WTC11 (cell line): ENCODE measurements at regions not wholly inside any gene's neighbourhood (a gene's known extent, or its start where the extent isn't known, plus 50 kb on each side); places are given as distances from the start of the nearest gene placed in this dataset.

Experiments
- ATAC-seq: fragments of 200-7000 bp; cut with Tn5 transposase; 2 replicates; pipeline ENCODE4 v1.10.0; 2021; ENCODE audit warnings: mild to moderate bottlenecking, moderate library complexity
- CTCF ChIA-PET: fragments of 300-600 bp; sonication (Branson Sonifier 250); formaldehyde crosslinking; loops from one replicate; lab custom pipeline; 2021; ENCODE audit warnings: antibody characterized with exemption; lab: Charles Lee
- POLR2A ChIA-PET: fragments of 350-600 bp; sonication (Branson Sonifier 250); formaldehyde crosslinking; loops from one replicate; lab custom pipeline; 2021; ENCODE audit warnings: antibody characterized with exemption; lab: Charles Lee
- DNase-seq: peaks from one replicate; pipeline ENCODE4 v3.0.0; 2021; ENCODE audit warnings: low spot score
- H3K27ac Mint-ChIP-seq: 2 replicates; pipeline ENCODE4 v1.8.0; 2021; ENCODE audit warnings: mixed read lengths
- H3K27me3 Mint-ChIP-seq: 2 replicates; pipeline ENCODE4 v1.8.0; 2021; ENCODE audit warnings: low read depth, mild to moderate bottlenecking, moderate library complexity, mixed read lengths
- H3K36me3 Mint-ChIP-seq: 2 replicates; pipeline ENCODE4 v1.8.0; 2021; ENCODE audit warnings: mixed read lengths
- H3K4me1 Mint-ChIP-seq: 2 replicates; pipeline ENCODE4 v1.8.0; 2022; ENCODE audit warnings: mixed read lengths
- H3K4me3 Mint-ChIP-seq: 2 replicates; pipeline ENCODE4 v1.8.0; 2021; ENCODE audit warnings: mild to moderate bottlenecking, moderate library complexity, mixed read lengths
- H3K9me3 Mint-ChIP-seq: 2 replicates; pipeline ENCODE4 v1.8.0; 2021; ENCODE audit warnings: mixed read lengths
- AR ChIP-seq: fragments of 250-450 bp; sonication (Bioruptor Pico); IDR thresholded peaks from 2 replicates; pipeline ENCODE4 v1.9.0; 2021; ENCODE audit warnings: mild to moderate bottlenecking
- CDX4 ChIP-seq: fragments of 250-450 bp; sonication (Bioruptor Pico); IDR thresholded peaks from 2 replicates; pipeline ENCODE4 v1.9.0; 2021; ENCODE audit warnings: moderate library complexity, mild to moderate bottlenecking, inconsistent platforms, borderline replicate concordance
- EMX1 ChIP-seq: fragments of 250-450 bp; sonication (Bioruptor Pico); IDR thresholded peaks from 2 replicates; pipeline ENCODE4 v1.8.0; 2021; ENCODE audit warnings: mild to moderate bottlenecking
- HMGA2 ChIP-seq: fragments of 250-450 bp; sonication (Bioruptor Pico); IDR thresholded peaks from 2 replicates; pipeline ENCODE4 v1.4.0; 2021; ENCODE audit warnings: mild to moderate bottlenecking, moderate library complexity
- NR2C2 ChIP-seq: sonication (generic); formaldehyde crosslinking; IDR thresholded peaks from 2 replicates; pipeline ENCODE4 v1.8.0; 2022; ENCODE audit warnings: mild to moderate bottlenecking, missing genetic modification reagents
- USF1 ChIP-seq: sonication (generic); formaldehyde crosslinking; IDR thresholded peaks from 2 replicates; pipeline ENCODE4 v1.8.0; 2022; ENCODE audit warnings: mild to moderate bottlenecking, missing genetic modification reagents
- ZNF263 ChIP-seq: sonication (generic); formaldehyde crosslinking; IDR thresholded peaks from 2 replicates; pipeline ENCODE4 v1.8.1; 2022; ENCODE audit warnings: low read depth, mild to moderate bottlenecking, moderate library complexity, missing genetic modification reagents
- ZNF671 ChIP-seq: fragments of 250-450 bp; sonication (Bioruptor Pico); IDR thresholded peaks from 2 replicates; pipeline ENCODE4 v1.8.0; 2021; ENCODE audit warnings: mild to moderate bottlenecking
- TF ChIP-seq, protein P1 (sequence below): sonication (generic); formaldehyde crosslinking; IDR thresholded peaks from 2 replicates; pipeline ENCODE4 v1.8.1; 2022; ENCODE audit warnings: low read depth, missing genetic modification reagents, borderline replicate concordance
- TF ChIP-seq, protein P2 (sequence below): sonication (generic); formaldehyde crosslinking; IDR thresholded peaks from 2 replicates; pipeline ENCODE4 v1.8.0; 2023; ENCODE audit warnings: missing genetic modification reagents
- TF ChIP-seq, protein P3 (sequence below): sonication (generic); formaldehyde crosslinking; conservative IDR thresholded peaks from 2 replicates; pipeline ENCODE4 v1.8.1; 2023; ENCODE audit warnings: mild to moderate bottlenecking, low read depth, missing genetic modification reagents, moderate library complexity
- TF ChIP-seq, protein P4 (sequence below): sonication (generic); formaldehyde crosslinking; IDR thresholded peaks from 2 replicates; pipeline ENCODE4 v1.8.1; 2023; ENCODE audit warnings: mild to moderate bottlenecking, moderate library complexity, missing genetic modification reagents

- TF ChIP-seq, protein P1, sequence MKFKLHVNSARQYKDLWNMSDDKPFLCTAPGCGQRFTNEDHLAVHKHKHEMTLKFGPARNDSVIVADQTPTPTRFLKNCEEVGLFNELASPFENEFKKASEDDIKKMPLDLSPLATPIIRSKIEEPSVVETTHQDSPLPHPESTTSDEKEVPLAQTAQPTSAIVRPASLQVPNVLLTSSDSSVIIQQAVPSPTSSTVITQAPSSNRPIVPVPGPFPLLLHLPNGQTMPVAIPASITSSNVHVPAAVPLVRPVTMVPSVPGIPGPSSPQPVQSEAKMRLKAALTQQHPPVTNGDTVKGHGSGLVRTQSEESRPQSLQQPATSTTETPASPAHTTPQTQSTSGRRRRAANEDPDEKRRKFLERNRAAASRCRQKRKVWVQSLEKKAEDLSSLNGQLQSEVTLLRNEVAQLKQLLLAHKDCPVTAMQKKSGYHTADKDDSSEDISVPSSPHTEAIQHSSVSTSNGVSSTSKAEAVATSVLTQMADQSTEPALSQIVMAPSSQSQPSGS (CRISPR knock-in tag), result no peak
- TF ChIP-seq AR (CRISPR knock-in tag), result no peak
Measured at GRCh38 chr14:106564058-106564643, 1037.8 kb downstream of the TMEM121 start (continued).

- H3K9me3 Mint-ChIP-seq, result peaks cover 86% of the 10 kb centered on the region
Measured at GRCh38 chr14:106578481-106578880, 1052.1 kb downstream of the TMEM121 start.

More at GRCh38 chr14:106578481-106578880, 1052.1 kb downstream of the TMEM121 start:
- POLR2A ChIA-PET, result no interaction called here
- ATAC-seq (no peak), DNase-seq (no peak)
- TF ChIP-seq, protein P2, sequence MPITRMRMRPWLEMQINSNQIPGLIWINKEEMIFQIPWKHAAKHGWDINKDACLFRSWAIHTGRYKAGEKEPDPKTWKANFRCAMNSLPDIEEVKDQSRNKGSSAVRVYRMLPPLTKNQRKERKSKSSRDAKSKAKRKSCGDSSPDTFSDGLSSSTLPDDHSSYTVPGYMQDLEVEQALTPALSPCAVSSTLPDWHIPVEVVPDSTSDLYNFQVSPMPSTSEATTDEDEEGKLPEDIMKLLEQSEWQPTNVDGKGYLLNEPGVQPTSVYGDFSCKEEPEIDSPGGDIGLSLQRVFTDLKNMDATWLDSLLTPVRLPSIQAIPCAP, result no peak
- TF ChIP-seq USF1 (CRISPR knock-in tag) (no peak), ZNF263 (CRISPR knock-in tag) (no peak), EMX1 (CRISPR knock-in tag) (no peak), NR2C2 (CRISPR knock-in tag) (no peak), HMGA2 (CRISPR knock-in tag) (no peak), AR (CRISPR knock-in tag) (no peak), ZNF671 (CRISPR knock-in tag) (no peak), CDX4 (CRISPR knock-in tag) (no peak)
- TF ChIP-seq, protein P3, sequence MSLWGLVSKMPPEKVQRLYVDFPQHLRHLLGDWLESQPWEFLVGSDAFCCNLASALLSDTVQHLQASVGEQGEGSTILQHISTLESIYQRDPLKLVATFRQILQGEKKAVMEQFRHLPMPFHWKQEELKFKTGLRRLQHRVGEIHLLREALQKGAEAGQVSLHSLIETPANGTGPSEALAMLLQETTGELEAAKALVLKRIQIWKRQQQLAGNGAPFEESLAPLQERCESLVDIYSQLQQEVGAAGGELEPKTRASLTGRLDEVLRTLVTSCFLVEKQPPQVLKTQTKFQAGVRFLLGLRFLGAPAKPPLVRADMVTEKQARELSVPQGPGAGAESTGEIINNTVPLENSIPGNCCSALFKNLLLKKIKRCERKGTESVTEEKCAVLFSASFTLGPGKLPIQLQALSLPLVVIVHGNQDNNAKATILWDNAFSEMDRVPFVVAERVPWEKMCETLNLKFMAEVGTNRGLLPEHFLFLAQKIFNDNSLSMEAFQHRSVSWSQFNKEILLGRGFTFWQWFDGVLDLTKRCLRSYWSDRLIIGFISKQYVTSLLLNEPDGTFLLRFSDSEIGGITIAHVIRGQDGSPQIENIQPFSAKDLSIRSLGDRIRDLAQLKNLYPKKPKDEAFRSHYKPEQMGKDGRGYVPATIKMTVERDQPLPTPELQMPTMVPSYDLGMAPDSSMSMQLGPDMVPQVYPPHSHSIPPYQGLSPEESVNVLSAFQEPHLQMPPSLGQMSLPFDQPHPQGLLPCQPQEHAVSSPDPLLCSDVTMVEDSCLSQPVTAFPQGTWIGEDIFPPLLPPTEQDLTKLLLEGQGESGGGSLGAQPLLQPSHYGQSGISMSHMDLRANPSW (CRISPR knock-in tag), result no peak
- TF ChIP-seq, protein P4, sequence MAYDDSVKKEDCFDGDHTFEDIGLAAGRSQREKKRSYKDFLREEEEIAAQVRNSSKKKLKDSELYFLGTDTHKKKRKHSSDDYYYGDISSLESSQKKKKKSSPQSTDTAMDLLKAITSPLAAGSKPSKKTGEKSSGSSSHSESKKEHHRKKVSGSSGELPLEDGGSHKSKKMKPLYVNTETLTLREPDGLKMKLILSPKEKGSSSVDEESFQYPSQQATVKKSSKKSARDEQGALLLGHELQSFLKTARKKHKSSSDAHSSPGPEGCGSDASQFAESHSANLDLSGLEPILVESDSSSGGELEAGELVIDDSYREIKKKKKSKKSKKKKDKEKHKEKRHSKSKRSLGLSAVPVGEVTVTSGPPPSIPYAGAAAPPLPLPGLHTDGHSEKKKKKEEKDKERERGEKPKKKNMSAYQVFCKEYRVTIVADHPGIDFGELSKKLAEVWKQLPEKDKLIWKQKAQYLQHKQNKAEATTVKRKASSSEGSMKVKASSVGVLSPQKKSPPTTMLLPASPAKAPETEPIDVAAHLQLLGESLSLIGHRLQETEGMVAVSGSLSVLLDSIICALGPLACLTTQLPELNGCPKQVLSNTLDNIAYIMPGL (CRISPR knock-in tag), result no peak
- Mint-ChIP-seq H3K36me3 (peaks cover 71% of the 10 kb centered on the region), H3K27me3 (peaks cover 4% of the 10 kb centered on the region), H3K27ac (no peak overlapping the region), H3K4me3 (no peak overlapping the region), H3K4me1 (no peaks in the 10 kb centered on the region)
- CTCF ChIA-PET, result no interaction called here
